Mesendoderm (in vitro differentiated cells): ENCODE measurements at regions not wholly inside any gene's neighbourhood (a gene's known extent, or its start where the extent isn't known, plus 50 kb on each side); places are given as distances from the start of the nearest gene placed in this dataset.

Experiments used
- DNase-seq: peaks from one replicate; pipeline ENCODE4 v3.0.0; 2013
- H2AK5ac ChIP-seq: 2 replicates; pipeline ENCODE4 v1.6.1; 2013; ENCODE audit warnings: low read length, inconsistent platforms
- H2BK120ac ChIP-seq: 2 replicates; pipeline ENCODE4 v1.6.1; 2013; ENCODE audit warnings: low read depth, mild to moderate bottlenecking, low read length, moderate library complexity, mixed read lengths
- H2BK15ac ChIP-seq: replicated peaks from 2 replicates; pipeline ENCODE4 v1.6.1; 2013; ENCODE audit warnings: low read depth, mild to moderate bottlenecking, moderate library complexity
- H2BK5ac ChIP-seq: 2 replicates; pipeline ENCODE4 v1.6.1; 2013; ENCODE audit warnings: low read length, inconsistent platforms
- H3K18ac ChIP-seq: 2 replicates; pipeline ENCODE4 v1.6.1; 2013; ENCODE audit warnings: mild to moderate bottlenecking, low read length, mixed read lengths
- H3K23ac ChIP-seq: one replicate; pipeline ENCODE4 v1.6.1; 2013; ENCODE audit warnings: low read length
- H3K27ac ChIP-seq: 2 replicates; pipeline ENCODE4 v1.5.1; 2013; ENCODE audit warnings: low read depth, mild to moderate bottlenecking, inconsistent platforms, low read length, moderate library complexity
- H3K27me3 ChIP-seq: 2 replicates; pipeline ENCODE4 v1.6.1; 2013; ENCODE audit warnings: low read length, control low read depth, mild to moderate bottlenecking, inconsistent platforms; ENCODE audit not compliant: insufficient read depth, poor library complexity
- H3K36me3 ChIP-seq: 2 replicates; pipeline ENCODE4 v1.6.1; 2013; ENCODE audit warnings: low read length, inconsistent platforms; ENCODE audit not compliant: control insufficient read depth, insufficient read depth
- H3K4ac ChIP-seq: one replicate; pipeline ENCODE4 v1.6.1; 2013; ENCODE audit warnings: low read depth, mild to moderate bottlenecking, low read length, moderate library complexity
- H3K4me1 ChIP-seq: 2 replicates; pipeline ENCODE4 v1.6.1; 2013; ENCODE audit warnings: low read depth, low read length, inconsistent platforms; ENCODE audit not compliant: control insufficient read depth
- H3K4me2 ChIP-seq: 2 replicates; pipeline ENCODE4 v1.6.1; 2013; ENCODE audit warnings: low read length
- H3K4me3 ChIP-seq: 2 replicates; pipeline ENCODE4 v1.5.1; 2013; ENCODE audit warnings: mild to moderate bottlenecking, low read length
- H3K56ac ChIP-seq: one replicate; pipeline ENCODE4 v1.6.1; 2013; ENCODE audit warnings: low read length
- H3K79me1 ChIP-seq: 2 replicates; pipeline ENCODE4 v1.6.1; 2013; ENCODE audit warnings: low read length, inconsistent platforms
- H3K79me2 ChIP-seq: 2 replicates; pipeline ENCODE4 v1.6.1; 2013; ENCODE audit warnings: mild to moderate bottlenecking, low read length; ENCODE audit not compliant: control insufficient read depth, insufficient read depth
- H3K9ac ChIP-seq: 2 replicates; pipeline ENCODE4 v1.6.1; 2013; ENCODE audit warnings: low read length, inconsistent platforms
- H4K5ac ChIP-seq: one replicate; pipeline ENCODE4 v1.6.1; 2013; ENCODE audit warnings: low read length
- H4K8ac ChIP-seq: one replicate; pipeline ENCODE4 v1.6.1; 2013; ENCODE audit warnings: low read depth, mild to moderate bottlenecking, control low read depth, low read length, moderate library complexity
- WGBS: extraction: QIAGEN DNeasy Blood & Tissue Kit; methylation state at CpG from one replicate; pipeline ENCODE4 v1.1.7; 2013; ENCODE audit warnings: low lambda C conversion rate, missing lambda C conversion rate; ENCODE audit not compliant: insufficient coverage; ENCODE audit errors: extremely low coverage; 5-methylcytosine and 5-hydroxymethylcytosine counted together

GRCh38 chr3:43178891-43179366 is 73.0 kb upstream of the POMGNT2 start:
- Histone ChIP-seq H3K4ac (no peak overlapping the region), H3K27ac (no peak overlapping the region), H2BK15ac (no peak overlapping the region), H3K36me3 (no peaks in the 10 kb centered on the region), H3K4me3 (no peak overlapping the region), H3K23ac (no peak overlapping the region), H2BK5ac (no peak overlapping the region), H3K18ac (no peak overlapping the region), H3K4me1 (no peaks in the 10 kb centered on the region), H3K9ac (no peak overlapping the region), H4K5ac (no peak overlapping the region), H3K4me2 (no peak overlapping the region), H3K56ac (no peak overlapping the region), H2AK5ac (no peak overlapping the region), H3K27me3 (no peaks in the 10 kb centered on the region), H3K79me2 (no peaks in the 10 kb centered on the region), H4K8ac (no peak overlapping the region), H2BK120ac (no peak overlapping the region), H3K79me1 (no peaks in the 10 kb centered on the region)
- no CpG with 5 or more reads among the region's 10 CpGs for WGBS
- no peak for DNase-seq

- no peak for DNase-seq
- H2BK120ac ChIP-seq: no peak overlapping the region
- H3K4me2 ChIP-seq: no peak overlapping the region
- no peaks in the 10 kb centered on the region for H3K79me1 ChIP-seq
- H3K27ac ChIP-seq: no peak overlapping the region
- H3K4ac ChIP-seq: no peak overlapping the region
- no peak overlapping the region for H3K4me3 ChIP-seq
- no peak overlapping the region for H3K18ac ChIP-seq
- H3K56ac ChIP-seq: no peak overlapping the region
- no peak overlapping the region for H2BK15ac ChIP-seq
- no peaks in the 10 kb centered on the region for H3K4me1 ChIP-seq
- H2AK5ac ChIP-seq: no peak overlapping the region
- H3K79me2 ChIP-seq: no peaks in the 10 kb centered on the region
- H3K36me3 ChIP-seq: no peaks in the 10 kb centered on the region
- no peak overlapping the region for H3K9ac ChIP-seq
- no peak overlapping the region for H2BK5ac ChIP-seq
- no peak overlapping the region for H3K23ac ChIP-seq
- no CpG with 5 or more reads among the region's 5 CpGs for WGBS
- no peak overlapping the region for H4K8ac ChIP-seq
- no peak overlapping the region for H4K5ac ChIP-seq
- H3K27me3 ChIP-seq: no peaks in the 10 kb centered on the region
These were observed 71.2 kb upstream of the POMGNT2 start for GRCh38 chr3:43177085-43177484.

- Histone ChIP-seq H3K4me1 (no peaks in the 10 kb centered on the region), H3K79me1 (no peaks in the 10 kb centered on the region), H3K27ac (no peak overlapping the region), H3K36me3 (no peaks in the 10 kb centered on the region), H3K27me3 (no peaks in the 10 kb centered on the region), H2BK5ac (no peak overlapping the region), H3K56ac (no peak overlapping the region), H2BK120ac (no peak overlapping the region), H4K5ac (no peak overlapping the region), H3K23ac (no peak overlapping the region), H3K4me3 (no peak overlapping the region), H3K4ac (no peak overlapping the region), H2AK5ac (no peak overlapping the region), H2BK15ac (no peak overlapping the region), H3K79me2 (no peaks in the 10 kb centered on the region), H4K8ac (no peak overlapping the region), H3K9ac (no peak overlapping the region), H3K18ac (no peak overlapping the region), H3K4me2 (no peak overlapping the region)
- DNase-seq: no peak
- whole genome bisulfite sequencing: no CpG with 5 or more reads among the region's 4 CpGs
These were observed 70.8 kb upstream of the POMGNT2 start for GRCh38 chr3:43176666-43177065.

GRCh38 chr3:43175541-43175940 is 69.7 kb upstream of the POMGNT2 start:
- H3K18ac ChIP-seq: no peak overlapping the region
- no peak overlapping the region for H2BK120ac ChIP-seq
- no peak overlapping the region for H3K23ac ChIP-seq
- H3K79me2 ChIP-seq: no peaks in the 10 kb centered on the region
- no peak overlapping the region for H3K4ac ChIP-seq
- no peak overlapping the region for H3K4me3 ChIP-seq
- H2BK5ac ChIP-seq: no peak overlapping the region
- H3K4me2 ChIP-seq: no peak overlapping the region
- H2AK5ac ChIP-seq: no peak overlapping the region
- H4K5ac ChIP-seq: no peak overlapping the region
- no peak overlapping the region for H3K27ac ChIP-seq
- no peak overlapping the region for H3K9ac ChIP-seq
- H3K36me3 ChIP-seq: no peaks in the 10 kb centered on the region
- no peak overlapping the region for H4K8ac ChIP-seq
- H3K4me1 ChIP-seq: no peaks in the 10 kb centered on the region
- H2BK15ac ChIP-seq: no peak overlapping the region
- no peaks in the 10 kb centered on the region for H3K27me3 ChIP-seq
- no peak for DNase-seq
- WGBS: no CpG with 5 or more reads among the region's 5 CpGs
- H3K56ac ChIP-seq: no peak overlapping the region
- H3K79me1 ChIP-seq: no peaks in the 10 kb centered on the region

- Histone ChIP-seq H3K4me3 (no peak overlapping the region), H3K4ac (no peak overlapping the region), H3K79me1 (no peaks in the 10 kb centered on the region), H3K9ac (no peak overlapping the region), H3K27me3 (no peaks in the 10 kb centered on the region), H2AK5ac (no peak overlapping the region), H4K8ac (no peak overlapping the region), H2BK15ac (no peak overlapping the region), H3K4me1 (no peaks in the 10 kb centered on the region), H3K79me2 (no peaks in the 10 kb centered on the region), H3K23ac (no peak overlapping the region), H3K18ac (no peak overlapping the region), H2BK120ac (no peak overlapping the region), H3K36me3 (no peaks in the 10 kb centered on the region), H3K4me2 (no peak overlapping the region), H2BK5ac (no peak overlapping the region), H3K27ac (no peak overlapping the region), H3K56ac (no peak overlapping the region), H4K5ac (no peak overlapping the region)
- no peak for DNase-seq
These were observed 68.1 kb upstream of the POMGNT2 start for GRCh38 chr3:43173949-43174348.

GRCh38 chr3:43171748-43172147 is 65.9 kb upstream of the POMGNT2 start:
- DNase-seq: no peak
- H3K4me1 ChIP-seq: no peaks in the 10 kb centered on the region
- no peak overlapping the region for H2BK5ac ChIP-seq
- H3K36me3 ChIP-seq: no peaks in the 10 kb centered on the region
- H3K9ac ChIP-seq: no peak overlapping the region
- H4K5ac ChIP-seq: no peak overlapping the region
- H3K27me3 ChIP-seq: no peaks in the 10 kb centered on the region
- no peak overlapping the region for H2AK5ac ChIP-seq
- no peaks in the 10 kb centered on the region for H3K79me2 ChIP-seq
- no peak overlapping the region for H2BK15ac ChIP-seq
- H3K4me3 ChIP-seq: no peak overlapping the region
- no peak overlapping the region for H3K18ac ChIP-seq
- H3K27ac ChIP-seq: no peak overlapping the region
- WGBS: no CpG with 5 or more reads among the region's 5 CpGs
- H3K79me1 ChIP-seq: no peaks in the 10 kb centered on the region
- H2BK120ac ChIP-seq: no peak overlapping the region
- no peak overlapping the region for H3K4ac ChIP-seq
- H3K23ac ChIP-seq: no peak overlapping the region
- H3K4me2 ChIP-seq: no peak overlapping the region
- no peak overlapping the region for H3K56ac ChIP-seq
- no peak overlapping the region for H4K8ac ChIP-seq
